HK-2 (cell line): ENCODE measurements at regions not wholly inside any gene's neighbourhood (a gene's known extent, or its start where the extent isn't known, plus 50 kb on each side); places are given as distances from the start of the nearest gene placed in this dataset.
"Not testable (repeated sequence)": the region's sequence is repeated elsewhere in the genome, so short reads cannot be mapped to it uniquely, and the experiment has no call there.

ENCODE experiments used
- DNase-seq: peaks from one replicate; pipeline ENCODE4 v3.0.0-alpha.2; 2018; ENCODE audit not compliant: unreplicated experiment

DNA sequence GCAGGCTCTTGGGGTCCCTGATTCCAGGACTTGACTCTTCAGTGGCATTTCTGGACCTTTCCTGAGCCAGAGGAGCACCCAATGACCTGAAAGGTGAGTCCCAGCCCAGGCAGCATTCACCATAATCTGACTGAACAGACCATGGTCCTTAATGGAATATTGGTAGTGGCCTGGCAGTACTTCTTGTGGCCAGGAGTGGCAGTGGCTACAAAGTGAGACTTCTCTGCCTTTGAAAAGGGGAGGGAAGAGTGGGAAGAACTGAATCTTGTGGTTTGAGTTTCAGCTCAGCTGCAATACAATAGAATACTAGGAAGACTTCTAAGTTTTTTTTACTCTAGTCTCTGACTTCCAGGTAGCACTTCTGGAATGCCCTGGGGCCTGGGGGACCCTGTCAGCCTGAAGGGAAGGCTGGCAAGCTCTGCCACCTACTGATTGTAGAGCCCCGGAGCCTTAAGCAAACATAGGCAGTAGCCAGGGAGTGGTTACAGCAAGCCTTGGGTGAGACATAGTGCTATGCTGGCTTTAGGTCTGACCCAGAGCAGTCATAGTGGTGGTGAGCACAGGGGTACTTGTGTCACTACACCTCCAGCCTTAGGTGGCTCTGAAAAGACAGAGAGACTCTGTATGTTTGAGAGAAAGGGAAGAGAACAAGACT lies 674.2 kb upstream of the MANEA start:
- DNase-seq = no peak

DNA sequence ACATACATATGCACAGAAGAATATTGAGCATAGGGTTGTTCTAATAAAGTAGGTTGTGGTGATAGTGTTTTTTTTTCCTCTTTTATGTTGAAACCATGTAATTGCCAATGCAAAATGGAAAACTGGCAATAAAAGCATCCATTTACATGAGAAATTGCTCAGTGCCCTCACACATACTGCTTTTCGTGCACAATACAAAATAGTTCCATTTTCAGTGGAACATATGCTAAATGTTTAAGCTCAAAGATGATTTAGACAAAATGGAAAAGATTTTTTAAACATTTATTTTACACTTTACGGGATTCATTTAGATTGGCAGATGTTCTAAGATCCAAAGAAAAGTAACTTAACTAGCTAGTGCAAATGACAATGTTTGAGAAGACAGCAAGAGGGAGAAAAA lies 678.1 kb upstream of the MANEA start:
- no peak for DNase-seq

DNA sequence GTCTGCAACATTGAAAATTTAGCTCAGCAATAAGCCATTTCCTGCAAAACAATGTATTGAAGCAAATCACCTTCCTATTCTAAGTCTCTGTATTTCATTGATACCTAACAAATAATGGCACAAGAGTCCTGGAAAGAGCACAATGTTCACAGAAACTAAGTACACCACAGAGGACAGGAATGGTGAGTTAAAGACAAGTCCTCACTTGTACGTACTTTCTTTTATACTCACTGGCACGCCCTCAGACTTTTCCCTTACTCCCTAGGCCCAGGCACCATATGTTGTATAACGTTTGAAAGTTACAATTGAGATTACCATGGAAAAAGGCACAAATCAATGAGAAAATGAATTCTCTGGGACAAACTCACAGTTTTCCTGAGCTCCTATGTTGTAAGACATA lies 683.0 kb upstream of the MANEA start:
- DNase-seq = no peak

DNA sequence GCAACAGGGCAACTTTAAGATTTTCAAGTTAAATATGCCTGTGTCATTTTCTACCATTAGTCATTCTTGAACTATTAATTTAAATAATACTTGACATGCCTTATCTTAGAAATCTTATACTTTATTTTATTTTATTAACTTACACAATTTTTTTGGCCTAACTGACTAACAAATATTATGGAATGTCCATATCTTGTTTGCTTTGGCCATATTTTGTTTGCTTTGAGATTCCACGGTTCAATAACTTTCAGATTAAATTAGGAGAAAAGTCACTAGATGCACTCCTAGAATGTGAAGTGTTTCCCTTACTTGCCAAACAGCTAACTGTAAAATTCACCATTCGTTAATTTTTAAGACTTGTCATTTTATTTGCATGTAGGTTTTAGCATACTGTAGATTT lies 684.0 kb upstream of the MANEA start:
- DNase-seq = no peak

DNA sequence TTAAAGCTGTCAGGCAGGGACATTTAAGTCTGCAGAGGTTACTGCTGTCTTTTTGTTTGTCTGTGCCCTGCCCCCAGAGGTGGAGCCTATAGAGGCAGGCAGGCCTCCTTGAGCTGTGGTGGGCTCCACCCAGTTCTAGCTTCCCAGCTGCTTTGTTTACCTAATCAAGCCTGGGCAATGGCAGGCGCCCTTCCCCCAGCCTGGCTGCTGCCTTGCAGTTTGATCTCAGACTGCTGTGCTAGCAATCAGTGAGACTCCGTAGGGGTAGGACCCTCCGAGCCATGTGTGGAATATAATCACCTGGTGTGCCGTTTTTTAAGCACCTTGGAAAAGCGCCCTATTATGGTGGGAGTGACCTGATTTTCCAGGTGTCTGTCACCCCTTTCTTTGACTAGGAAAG lies 703.5 kb upstream of the MANEA start:
- DNase-seq = not testable (repeated sequence)

DNA sequence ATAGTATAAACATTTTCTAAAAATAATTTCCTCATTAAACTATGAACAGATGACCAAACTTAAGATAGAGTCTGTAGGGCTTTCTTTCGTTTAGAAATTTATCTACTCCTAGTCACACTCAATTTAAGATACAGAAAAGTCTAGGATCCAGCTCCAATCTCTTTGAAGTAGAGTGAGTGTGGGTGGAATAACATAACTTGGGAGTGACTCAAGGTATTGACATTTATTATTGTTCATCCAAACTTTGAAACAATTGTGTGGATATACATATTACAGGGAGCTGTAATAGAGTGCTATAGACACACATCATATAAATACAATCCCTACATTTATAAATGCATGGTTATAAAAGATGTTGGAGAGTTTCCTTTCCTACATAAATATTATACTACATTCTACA lies 715.2 kb upstream of the MANEA start:
- no peak for DNase-seq

DNA sequence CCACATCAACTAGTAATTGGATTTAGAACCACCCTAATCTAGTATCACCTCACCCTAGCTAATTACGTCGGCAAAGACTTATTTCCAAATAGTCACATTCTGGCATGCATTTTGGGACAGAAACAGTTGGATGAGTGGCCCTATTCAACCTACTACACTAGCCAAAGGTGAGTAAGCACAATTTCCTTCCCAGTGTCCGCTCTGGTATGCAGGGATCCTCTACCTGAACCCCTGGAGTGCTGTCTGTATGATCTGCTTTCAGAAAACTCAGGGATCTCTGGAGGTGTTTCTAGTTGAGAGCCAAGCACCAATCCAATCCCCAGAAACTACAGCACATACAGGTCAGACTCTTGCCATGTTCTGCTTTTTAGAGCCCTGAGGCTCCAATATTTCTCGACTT lies 717.4 kb upstream of the MANEA start:
- DNase-seq = no peak

DNA sequence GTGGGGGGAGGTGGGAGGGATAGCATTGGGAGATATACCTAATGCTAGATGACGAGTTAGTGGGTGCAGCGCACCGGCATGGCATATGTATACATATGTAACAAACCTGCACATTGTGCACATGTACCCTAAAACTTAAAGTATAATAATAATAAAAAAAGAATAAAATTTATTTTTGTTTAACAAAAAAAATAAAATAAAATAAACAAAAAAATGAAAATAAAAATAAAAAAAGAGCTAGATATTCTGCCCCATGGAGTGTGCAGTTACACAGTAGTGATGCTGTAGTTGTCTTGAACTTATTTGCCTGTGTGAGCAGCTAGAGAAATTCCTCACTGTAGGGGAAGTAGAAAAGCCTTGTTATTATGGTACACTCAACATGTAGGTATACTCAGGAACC lies 720.3 kb upstream of the MANEA start:
- DNase-seq = not testable (repeated sequence)

DNA sequence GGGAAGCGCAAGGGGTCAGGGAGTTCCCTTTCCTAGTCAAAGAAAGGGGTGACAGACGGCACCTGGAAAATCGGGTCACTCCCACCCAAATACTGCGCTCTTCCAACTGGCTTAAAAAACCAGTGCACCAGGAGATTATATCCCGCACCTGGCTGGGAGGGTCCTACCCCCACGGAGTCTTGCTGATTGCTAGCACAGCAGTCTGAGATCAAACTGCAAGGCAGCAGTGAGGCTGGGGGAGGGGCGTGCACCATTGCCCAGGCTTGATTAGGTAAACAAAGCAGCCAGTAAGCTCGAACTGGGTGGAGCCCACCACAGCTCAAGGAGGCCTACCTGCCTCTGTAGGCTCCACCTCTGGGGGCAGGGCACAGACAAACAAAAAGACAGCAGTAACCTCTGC lies 726.0 kb upstream of the MANEA start:
- DNase-seq = not testable (repeated sequence)

DNA sequence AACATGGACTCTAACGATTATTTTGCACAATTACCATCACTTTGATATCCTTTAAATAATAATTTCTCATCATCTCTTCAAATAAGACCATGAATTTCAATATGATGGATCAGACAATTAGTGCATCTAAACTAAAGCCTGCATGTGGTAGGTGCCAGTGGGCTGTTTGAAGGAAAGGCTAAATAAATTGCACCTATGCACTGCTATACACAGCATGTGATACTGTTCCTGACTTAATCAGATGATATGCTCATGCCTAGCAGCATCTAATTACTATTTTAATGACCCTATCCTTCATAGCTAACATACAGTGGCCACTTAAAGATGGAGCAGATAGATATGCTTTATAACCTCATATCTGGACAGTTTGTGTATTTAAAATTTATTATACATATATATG lies 731.6 kb upstream of the MANEA start:
- DNase-seq = no peak

DNA sequence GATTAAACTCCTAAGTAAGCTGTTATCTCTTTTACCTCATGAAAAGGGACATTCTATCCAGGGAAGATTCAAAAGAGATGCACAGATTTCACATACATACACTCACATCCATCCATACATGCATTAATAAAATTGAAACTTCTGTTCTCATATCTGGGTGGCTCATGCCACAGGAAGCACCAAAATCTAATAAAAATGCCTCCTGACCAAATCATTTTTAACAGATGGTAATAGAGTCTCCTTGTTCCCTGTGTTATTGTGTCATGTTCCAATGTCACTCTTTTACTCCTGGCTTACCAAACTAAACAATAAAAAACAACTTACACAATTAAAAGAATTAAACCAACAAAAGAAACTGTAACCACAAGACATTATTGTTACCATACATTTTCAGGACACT lies 742.1 kb upstream of the MANEA start:
- DNase-seq = no peak

DNA sequence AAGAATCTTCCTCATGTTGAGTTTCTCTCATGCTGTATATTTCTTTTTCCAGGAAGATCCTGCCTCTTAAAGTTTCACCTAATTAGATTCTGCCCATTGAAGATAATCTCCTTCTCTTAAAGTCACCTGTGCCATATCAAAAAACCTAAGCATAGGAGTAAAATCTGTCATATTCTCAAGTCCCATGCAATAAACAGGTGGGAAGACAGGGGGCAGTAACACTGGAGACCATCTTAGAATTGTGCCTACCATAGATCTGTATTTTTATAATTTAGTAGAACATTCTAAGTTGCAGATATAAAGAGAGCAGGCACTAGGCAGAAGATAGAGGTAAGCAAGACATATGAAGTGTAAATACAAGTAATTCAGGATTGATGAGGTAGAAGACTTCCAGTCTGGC lies 763.5 kb upstream of the MANEA start:
- no peak for DNase-seq

DNA sequence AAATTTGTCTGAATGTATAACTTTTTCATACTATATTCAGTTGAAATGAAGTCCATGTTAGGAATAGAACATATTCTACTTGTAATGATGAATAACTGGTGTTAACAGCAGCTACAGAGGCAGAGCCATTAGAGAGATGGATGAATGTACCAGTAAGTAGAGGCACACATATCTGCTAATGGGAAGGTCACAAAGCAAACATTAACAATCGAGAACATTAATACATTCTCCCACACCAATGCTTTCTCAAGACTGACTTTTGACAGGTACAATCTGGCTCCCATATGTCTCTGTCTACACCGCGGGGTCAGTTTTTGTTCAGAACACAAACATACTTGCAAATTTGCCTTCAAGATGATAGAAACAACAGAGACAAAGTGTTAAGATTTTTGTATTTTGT lies 776.0 kb upstream of the MANEA start:
- no peak for DNase-seq

DNA sequence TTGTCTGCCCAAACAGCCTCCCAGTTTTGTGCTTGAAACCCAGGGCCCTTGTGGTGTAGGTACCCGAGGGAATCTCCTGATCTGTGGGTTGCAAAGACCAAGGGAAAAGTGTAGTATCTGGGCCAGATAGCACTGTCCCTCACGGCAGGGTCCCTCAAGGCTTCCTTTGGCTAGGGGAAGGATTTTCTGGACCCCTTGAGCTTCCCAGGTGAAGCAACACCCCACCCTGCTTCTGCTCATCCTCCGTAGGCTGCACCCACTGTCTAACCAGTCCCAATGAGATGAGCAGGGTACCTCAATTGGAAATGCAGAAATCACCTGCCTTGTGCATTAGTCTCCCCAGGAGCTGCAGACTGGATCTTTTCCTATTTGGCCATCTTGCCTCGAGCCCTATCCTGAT lies 791.8 kb upstream of the MANEA start:
- DNase-seq = no peak

DNA sequence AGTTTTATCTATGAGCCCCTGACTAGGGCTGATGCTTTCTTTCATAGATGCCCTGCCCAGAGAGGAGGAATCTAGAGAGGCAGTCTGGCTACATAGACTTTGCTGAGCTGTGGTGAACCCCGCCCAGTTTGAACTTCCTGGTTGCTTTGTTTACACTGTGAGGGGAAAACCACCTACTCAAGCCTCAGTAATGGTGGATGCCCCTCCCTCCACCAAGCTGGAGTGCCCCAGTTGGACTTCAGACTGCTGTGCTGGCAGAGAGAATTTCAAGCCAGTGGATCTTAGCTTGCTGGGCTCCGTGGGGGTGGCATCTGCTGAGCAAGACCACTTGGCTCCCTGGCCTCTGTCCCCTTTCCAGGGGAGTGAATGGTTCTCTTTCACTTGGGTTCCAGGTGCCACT lies 792.3 kb upstream of the MANEA start:
- DNase-seq = not testable (repeated sequence)

DNA sequence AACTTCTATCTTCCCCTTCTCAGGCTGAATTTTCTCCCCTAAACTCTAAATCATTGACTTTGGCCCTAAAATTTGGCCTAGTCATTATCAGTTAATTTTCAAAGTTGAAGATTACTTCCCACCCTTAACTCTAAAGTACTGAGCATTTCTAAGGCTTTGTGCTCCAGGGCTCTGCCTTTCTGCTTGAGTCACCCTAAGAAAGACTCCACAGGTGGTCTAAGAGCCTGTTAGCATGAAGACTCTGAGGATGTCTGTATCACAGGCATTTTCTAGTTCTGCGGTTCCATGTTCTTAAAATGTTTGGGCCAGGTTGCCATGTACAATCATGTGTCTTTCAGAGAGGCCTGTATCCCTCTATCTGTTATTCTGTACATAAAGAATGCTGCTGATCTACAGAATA lies 808.1 kb upstream of the MANEA start:
- DNase-seq = no peak

DNA sequence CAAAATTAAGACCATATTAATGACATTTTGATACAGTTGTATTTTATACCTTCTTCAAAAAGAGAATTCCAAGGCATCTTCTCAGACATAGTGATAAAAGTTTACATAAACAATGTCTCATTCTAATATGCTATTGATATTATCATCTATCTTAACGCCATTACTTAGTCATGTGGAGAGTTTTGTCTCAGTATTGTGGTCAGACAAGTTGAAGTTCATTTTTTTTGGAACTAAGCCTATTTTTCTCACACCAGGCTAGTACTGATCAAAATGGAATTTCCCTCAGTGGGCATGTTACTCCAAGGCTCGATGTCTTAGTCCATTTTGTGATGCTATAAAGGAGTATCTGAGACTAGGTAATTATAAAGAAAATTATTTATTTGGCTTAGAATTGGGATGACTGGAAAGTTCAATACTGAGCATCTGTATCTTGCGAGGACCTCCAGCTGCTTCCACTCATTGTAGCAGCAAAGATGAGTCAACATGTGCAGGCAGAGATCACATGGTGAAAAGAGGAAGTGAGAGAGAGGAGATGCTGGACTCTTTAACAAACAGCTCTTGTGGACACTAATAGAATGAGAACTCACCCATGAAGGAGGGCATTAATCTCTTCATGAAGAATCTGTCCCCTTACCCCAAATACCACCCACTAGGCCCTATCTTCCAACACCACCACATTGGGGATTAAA lies 825.5 kb upstream of the MANEA start:
- no peak for DNase-seq

DNA sequence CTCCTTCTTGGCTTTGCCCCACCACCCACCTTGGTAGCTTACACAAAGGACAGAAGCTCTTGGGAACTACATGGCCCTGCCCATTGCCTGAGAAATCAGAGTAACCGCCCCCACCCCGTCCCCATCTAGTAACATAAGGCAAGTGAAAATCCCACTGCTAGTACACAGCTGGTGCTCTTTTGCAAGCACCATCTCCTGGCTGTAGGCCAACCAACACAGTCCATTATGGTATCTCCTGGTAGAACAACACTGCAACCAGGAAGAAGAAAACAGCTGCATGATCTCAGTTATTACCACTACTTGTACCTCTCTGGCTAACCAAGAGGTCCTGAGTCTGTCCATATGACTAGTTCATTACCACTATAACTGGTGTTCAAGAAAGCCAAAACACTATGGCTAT lies 841.1 kb upstream of the MANEA start:
- DNase-seq = no peak

DNA sequence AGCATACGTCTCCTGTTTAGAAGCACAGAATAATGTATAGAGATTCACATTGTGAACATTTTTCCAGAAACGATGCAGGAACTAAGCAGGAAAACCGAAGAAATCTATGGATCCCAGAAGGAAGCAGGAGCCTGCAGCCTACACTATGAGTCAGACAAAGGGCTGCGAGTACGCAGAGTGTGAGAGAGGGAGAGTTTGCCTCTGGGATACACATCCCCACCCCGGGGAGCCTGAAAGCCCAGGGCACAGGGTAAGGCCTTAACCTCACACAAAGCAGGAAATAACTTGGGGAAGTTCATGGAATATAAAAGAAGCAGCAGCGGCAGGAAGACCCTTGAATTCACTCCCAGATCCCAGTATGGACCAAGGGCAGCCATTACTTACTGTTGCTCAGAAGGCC lies 842.1 kb upstream of the MANEA start:
- DNase-seq = no peak

DNA sequence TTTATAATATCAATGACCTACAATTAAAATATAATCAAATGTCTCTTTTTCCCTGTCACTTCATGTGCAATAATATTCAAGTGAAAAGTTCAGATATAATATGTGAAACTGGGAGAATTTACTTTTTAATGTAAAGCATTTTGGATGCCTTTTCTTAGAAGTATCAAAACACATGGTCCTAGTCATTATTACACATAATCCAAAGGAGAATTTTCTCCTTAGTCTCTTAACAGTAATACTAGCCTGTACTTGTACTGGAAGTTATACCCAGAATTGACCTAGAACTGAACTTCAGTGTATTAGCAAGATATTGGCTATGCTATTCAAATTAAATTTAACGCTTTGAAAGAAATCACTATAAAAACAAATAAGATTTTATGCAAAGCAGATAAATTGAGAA lies 842.6 kb upstream of the MANEA start:
- no peak for DNase-seq

DNA sequence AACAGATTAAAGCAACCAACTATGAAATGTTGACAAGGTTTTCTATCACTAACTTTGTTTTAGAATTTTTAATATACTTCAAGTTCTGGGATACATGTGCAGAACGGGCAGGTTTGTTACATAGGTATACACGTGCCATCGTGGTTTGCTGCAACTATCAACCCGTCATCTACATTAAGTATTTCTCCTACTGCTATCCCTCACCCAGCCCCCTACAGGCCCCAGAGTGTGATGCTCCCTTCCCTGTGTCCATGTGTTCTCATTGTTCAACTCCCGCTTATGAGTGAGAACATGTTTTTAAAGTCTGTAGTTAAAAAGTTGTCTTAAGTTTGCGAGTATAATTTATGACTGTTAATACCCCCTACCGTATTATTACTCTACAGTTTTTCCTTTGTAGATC lies 844.3 kb upstream of the MANEA start:
- no peak for DNase-seq

DNA sequence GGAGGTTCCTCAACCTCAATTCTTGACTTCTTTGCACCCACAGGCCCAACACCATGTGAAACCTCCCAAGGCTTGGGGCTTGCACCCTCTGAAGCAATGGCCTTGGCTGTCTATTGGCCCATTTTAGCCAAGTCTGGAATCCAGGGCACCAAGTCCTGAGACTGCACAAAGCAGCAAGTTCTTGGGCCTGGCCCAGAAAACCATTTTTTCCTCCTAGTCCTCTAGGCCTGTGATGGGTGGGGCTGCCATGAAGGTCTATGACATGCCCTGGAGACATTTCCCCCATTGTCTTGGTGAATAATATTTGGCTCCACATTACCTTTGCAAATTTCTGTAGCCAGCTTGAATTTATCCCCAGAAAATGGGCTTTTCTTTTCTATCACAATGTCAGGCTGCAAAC lies 849.6 kb upstream of the MANEA start:
- no peak for DNase-seq

DNA sequence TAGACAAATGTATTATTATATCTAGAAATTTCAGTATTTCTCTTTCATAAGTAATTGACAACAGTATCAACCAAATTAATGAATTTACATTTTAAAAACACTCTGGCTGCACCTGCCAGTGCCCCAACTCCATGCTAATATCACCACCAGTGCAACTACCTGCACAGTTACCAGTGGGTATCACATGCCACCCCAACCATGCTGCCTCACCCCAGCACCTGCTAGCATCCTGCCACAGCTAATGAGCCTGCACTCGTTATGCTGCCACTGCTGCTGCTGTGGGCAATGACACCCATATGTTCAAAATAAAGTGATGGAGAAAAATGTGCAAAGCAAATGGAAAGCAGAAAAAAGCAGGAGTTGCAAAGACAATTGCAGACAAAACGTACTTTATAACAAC lies 855.9 kb upstream of the MANEA start:
- DNase-seq = no peak

DNA sequence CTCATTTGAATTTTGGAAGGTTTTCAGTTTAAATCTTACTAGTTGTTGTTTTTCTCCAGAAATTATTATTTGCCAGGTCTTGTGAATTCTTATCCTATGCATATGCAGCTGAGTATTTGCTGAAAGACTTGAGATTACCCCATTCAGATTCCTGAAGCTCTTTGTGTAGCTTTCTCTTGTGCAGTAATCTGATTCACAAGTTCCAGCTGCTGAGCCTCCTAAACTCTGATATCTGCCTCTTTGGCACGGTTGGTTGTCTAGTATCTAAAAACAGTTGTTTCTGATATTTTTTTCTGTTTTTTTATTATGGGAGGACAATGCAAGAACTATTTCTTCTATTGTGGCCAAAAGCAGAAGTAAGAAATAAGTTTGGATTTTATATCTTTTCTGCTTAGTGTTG lies 863.9 kb upstream of the MANEA start:
- DNase-seq = no peak
